GM18520 (cell line): ENCODE measurements at regions not wholly inside any gene's neighbourhood (a gene's known extent, or its start where the extent isn't known, plus 50 kb on each side); places are given as distances from the start of the nearest gene placed in this dataset.

Source experiments
- ATAC-seq: cut with Tn5 transposase; IDR thresholded peaks from one replicate; pipeline ENCODE4 v1.9.1; 2021; ENCODE audit not compliant: unreplicated experiment

- ATAC-seq: no peak
These were observed 661.2 kb downstream of the TBC1D4 start for GRCh38 chr13:74820809-74821208.

- ATAC-seq: no peak
These were observed 662.4 kb downstream of the TBC1D4 start for GRCh38 chr13:74819549-74819948.

GRCh38 chr13:74816737-74817136, 665.2 kb downstream of the TBC1D4 start:
- no peak for ATAC-seq

GRCh38 chr13:74796157-74796556, 662.0 kb upstream of the KLF12 start:
- ATAC-seq: no peak

GRCh38 chr13:74795526-74795925, 661.3 kb upstream of the KLF12 start:
- no peak for ATAC-seq

- no peak for ATAC-seq
These were observed 660.4 kb upstream of the KLF12 start for GRCh38 chr13:74794582-74794981.

- ATAC-seq: no peak
These were observed 659.9 kb upstream of the KLF12 start for GRCh38 chr13:74794147-74794546.

GRCh38 chr13:74784959-74785358, 650.8 kb upstream of the KLF12 start:
- no peak for ATAC-seq

GRCh38 chr13:74778946-74779345, 644.7 kb upstream of the KLF12 start:
- no peak for ATAC-seq

- no peak for ATAC-seq
These were observed 643.9 kb upstream of the KLF12 start for GRCh38 chr13:74778087-74778486.

GRCh38 chr13:74774264-74774663, 640.1 kb upstream of the KLF12 start:
- no peak for ATAC-seq

- no peak for ATAC-seq
These were observed 639.0 kb upstream of the KLF12 start for GRCh38 chr13:74773248-74773647.

- no peak for ATAC-seq
These were observed 637.8 kb upstream of the KLF12 start for GRCh38 chr13:74771964-74772363.

- ATAC-seq: no peak
These were observed 636.2 kb upstream of the KLF12 start for GRCh38 chr13:74770361-74770760.

- no peak for ATAC-seq
These were observed 635.1 kb upstream of the KLF12 start for GRCh38 chr13:74769333-74769732.

- ATAC-seq: no peak
These were observed 634.4 kb upstream of the KLF12 start for GRCh38 chr13:74768521-74769085.

- no peak for ATAC-seq
These were observed 632.8 kb upstream of the KLF12 start for GRCh38 chr13:74767050-74767449.

GRCh38 chr13:74765955-74766354, 631.8 kb upstream of the KLF12 start:
- no peak for ATAC-seq

- no peak for ATAC-seq
These were observed 627.9 kb upstream of the KLF12 start for GRCh38 chr13:74761801-74762757.

- no peak for ATAC-seq
These were observed 624.0 kb upstream of the KLF12 start for GRCh38 chr13:74758188-74758587.

- no peak for ATAC-seq
These were observed 620.9 kb upstream of the KLF12 start for GRCh38 chr13:74755065-74755464.

- no peak for ATAC-seq
These were observed 617.5 kb upstream of the KLF12 start for GRCh38 chr13:74751739-74752138.
